WTC11 (cell line): ENCODE measurements at regions not wholly inside any gene's neighbourhood (a gene's known extent, or its start where the extent isn't known, plus 50 kb on each side); places are given as distances from the start of the nearest gene placed in this dataset.
"Not testable (repeated sequence)": the region's sequence is repeated elsewhere in the genome, so short reads cannot be mapped to it uniquely, and the experiment has no call there.

ENCODE experiments used
- ATAC-seq: fragments of 200-7000 bp; cut with Tn5 transposase; 2 replicates; pipeline ENCODE4 v1.10.0; 2021; ENCODE audit warnings: mild to moderate bottlenecking, moderate library complexity
- CTCF ChIA-PET: fragments of 300-600 bp; sonication (Branson Sonifier 250); formaldehyde crosslinking; loops from one replicate; lab custom pipeline; 2021; ENCODE audit warnings: antibody characterized with exemption; lab: Charles Lee
- POLR2A ChIA-PET: fragments of 350-600 bp; sonication (Branson Sonifier 250); formaldehyde crosslinking; loops from one replicate; lab custom pipeline; 2021; ENCODE audit warnings: antibody characterized with exemption; lab: Charles Lee
- DNase-seq: peaks from one replicate; pipeline ENCODE4 v3.0.0; 2021; ENCODE audit warnings: low spot score
- H3K27ac Mint-ChIP-seq: 2 replicates; pipeline ENCODE4 v1.8.0; 2021; ENCODE audit warnings: mixed read lengths
- H3K27me3 Mint-ChIP-seq: 2 replicates; pipeline ENCODE4 v1.8.0; 2021; ENCODE audit warnings: low read depth, mild to moderate bottlenecking, moderate library complexity, mixed read lengths
- H3K36me3 Mint-ChIP-seq: 2 replicates; pipeline ENCODE4 v1.8.0; 2021; ENCODE audit warnings: mixed read lengths
- H3K4me1 Mint-ChIP-seq: 2 replicates; pipeline ENCODE4 v1.8.0; 2022; ENCODE audit warnings: mixed read lengths
- H3K4me3 Mint-ChIP-seq: 2 replicates; pipeline ENCODE4 v1.8.0; 2021; ENCODE audit warnings: mild to moderate bottlenecking, moderate library complexity, mixed read lengths
- H3K9me3 Mint-ChIP-seq: 2 replicates; pipeline ENCODE4 v1.8.0; 2021; ENCODE audit warnings: mixed read lengths
- AFF4 ChIP-seq: sonication (generic); formaldehyde crosslinking; IDR thresholded peaks from 2 replicates; pipeline ENCODE4 v1.8.1; 2023; ENCODE audit warnings: mild to moderate bottlenecking, missing genetic modification reagents, borderline replicate concordance
- E2F4 ChIP-seq: sonication (generic); formaldehyde crosslinking; IDR thresholded peaks from 2 replicates; pipeline ENCODE4 v1.8.1; 2022; ENCODE audit warnings: low read depth, mild to moderate bottlenecking, moderate library complexity, missing genetic modification reagents, borderline replicate concordance
- E2F5 ChIP-seq: sonication (generic); formaldehyde crosslinking; IDR thresholded peaks from 2 replicates; pipeline ENCODE4 v1.8.1; 2022; ENCODE audit warnings: mild to moderate bottlenecking, moderate library complexity, missing genetic modification reagents
- HMGA2 ChIP-seq: fragments of 250-450 bp; sonication (Bioruptor Pico); IDR thresholded peaks from 2 replicates; pipeline ENCODE4 v1.4.0; 2021; ENCODE audit warnings: mild to moderate bottlenecking, moderate library complexity
- IRF1 ChIP-seq: sonication (generic); formaldehyde crosslinking; IDR thresholded peaks from 2 replicates; pipeline ENCODE4 v1.8.0; 2023; ENCODE audit warnings: missing genetic modification reagents
- JAZF1 ChIP-seq: fragments of 250-450 bp; sonication (Bioruptor Pico); IDR thresholded peaks from 2 replicates; pipeline ENCODE4 v1.9.0; 2021; ENCODE audit warnings: moderate library complexity, mild to moderate bottlenecking, inconsistent platforms
- JUN ChIP-seq: sonication (generic); formaldehyde crosslinking; IDR thresholded peaks from 2 replicates; pipeline ENCODE4 v1.8.0; 2023; ENCODE audit warnings: mild to moderate bottlenecking, missing genetic modification reagents
- MYBL2 ChIP-seq: sonication (generic); formaldehyde crosslinking; IDR thresholded peaks from 2 replicates; pipeline ENCODE4 v1.8.1; 2023; ENCODE audit warnings: mild to moderate bottlenecking, moderate library complexity, missing genetic modification reagents
- OVOL2 ChIP-seq: fragments of 250-450 bp; sonication (Bioruptor Pico); IDR thresholded peaks from 2 replicates; pipeline ENCODE4 v1.9.0; 2021; ENCODE audit warnings: mild to moderate bottlenecking, borderline replicate concordance
- SP1 ChIP-seq: sonication (generic); formaldehyde crosslinking; conservative IDR thresholded peaks from 2 replicates; pipeline ENCODE4 v1.8.1; 2022; ENCODE audit warnings: missing genetic modification reagents
- ZNF219 ChIP-seq: sonication (generic); formaldehyde crosslinking; IDR thresholded peaks from 2 replicates; pipeline ENCODE4 v1.8.0; 2023; ENCODE audit warnings: missing genetic modification reagents, mild to moderate bottlenecking, borderline replicate concordance
- ZNF281 ChIP-seq: sonication (generic); formaldehyde crosslinking; IDR thresholded peaks from 2 replicates; pipeline ENCODE4 v1.8.0; 2023; ENCODE audit warnings: mild to moderate bottlenecking, missing genetic modification reagents
- ZNF317 ChIP-seq: sonication (generic); formaldehyde crosslinking; IDR thresholded peaks from 2 replicates; pipeline ENCODE4 v1.8.1; 2023; ENCODE audit warnings: low read depth, mild to moderate bottlenecking, moderate library complexity, missing genetic modification reagents, borderline replicate concordance

- H3K4me3 Mint-ChIP-seq, H3K27ac Mint-ChIP-seq, CTCF ChIA-PET, H3K4me1 Mint-ChIP-seq, POLR2A ChIA-PET, DNase-seq, H3K27me3 Mint-ChIP-seq, ATAC-seq: not testable (repeated sequence)
- H3K36me3 Mint-ChIP-seq: peaks cover 53% of the 10 kb centered on the region
- H3K9me3 Mint-ChIP-seq: peaks cover 68% of the 10 kb centered on the region
Measured at GRCh38 chr7:57524197-57524596, 74.2 kb downstream of the ZNF716 start.

GRCh38 chr7:57529931-57530330 lies 80.0 kb downstream of the ZNF716 start:
- TF ChIP-seq ZNF219 (CRISPR knock-in tag) (no peak), AFF4 (CRISPR knock-in tag) (no peak), ZNF317 (no peak), SP1 (CRISPR knock-in tag) (no peak), E2F5 (no peak), JUN (CRISPR knock-in tag) (no peak), HMGA2 (CRISPR knock-in tag) (no peak), OVOL2 (CRISPR knock-in tag) (no peak), JAZF1 (CRISPR knock-in tag) (no peak), MYBL2 (no peak), IRF1 (CRISPR knock-in tag) (no peak), E2F4 (CRISPR knock-in tag) (no peak), ZNF281 (CRISPR knock-in tag) (no peak)
- ChIA-PET CTCF (no interaction called here), POLR2A (no interaction called here)
- DNase-seq (no peak), ATAC-seq (no peak)
- H3K4me1 Mint-ChIP-seq: no peaks in the 10 kb centered on the region
- H3K27me3 Mint-ChIP-seq: peaks cover 5% of the 10 kb centered on the region; the same call in 1 of the 2 replicates
- H3K4me3 Mint-ChIP-seq: no peak overlapping the region
- H3K9me3 Mint-ChIP-seq: peaks cover 67% of the 10 kb centered on the region
- peaks cover 52% of the 10 kb centered on the region for H3K36me3 Mint-ChIP-seq
- H3K27ac Mint-ChIP-seq: no peak overlapping the region

- H3K4me3 Mint-ChIP-seq, CTCF ChIA-PET, DNase-seq, H3K27me3 Mint-ChIP-seq, H3K4me1 Mint-ChIP-seq, POLR2A ChIA-PET, ATAC-seq, H3K27ac Mint-ChIP-seq: not testable (repeated sequence)
- Mint-ChIP-seq H3K9me3 (peaks cover 60% of the 10 kb centered on the region), H3K36me3 (peaks cover 43% of the 10 kb centered on the region)
Measured at GRCh38 chr7:57540634-57541033, 90.7 kb downstream of the ZNF716 start.

- H3K4me3 Mint-ChIP-seq, H3K4me1 Mint-ChIP-seq, CTCF ChIA-PET, H3K27ac Mint-ChIP-seq, DNase-seq, ATAC-seq, POLR2A ChIA-PET, H3K27me3 Mint-ChIP-seq: not testable (repeated sequence)
- Mint-ChIP-seq H3K36me3 (peaks cover 38% of the 10 kb centered on the region), H3K9me3 (peaks cover 51% of the 10 kb centered on the region)
Measured at GRCh38 chr7:57542331-57542730, 92.4 kb downstream of the ZNF716 start.

- POLR2A ChIA-PET, H3K27me3 Mint-ChIP-seq, H3K4me3 Mint-ChIP-seq, ATAC-seq, H3K27ac Mint-ChIP-seq, DNase-seq, CTCF ChIA-PET, H3K4me1 Mint-ChIP-seq: not testable (repeated sequence)
- Mint-ChIP-seq H3K36me3 (peaks cover 52% of the 10 kb centered on the region), H3K9me3 (peaks cover 72% of the 10 kb centered on the region)
Measured at GRCh38 chr7:57547351-57547750, 97.4 kb downstream of the ZNF716 start.

GRCh38 chr7:57549961-57550360 lies 100.0 kb downstream of the ZNF716 start:
- H3K4me3 Mint-ChIP-seq, H3K27ac Mint-ChIP-seq: not testable (repeated sequence)
- H3K36me3 Mint-ChIP-seq: peaks cover 47% of the 10 kb centered on the region

More at GRCh38 chr7:57549961-57550360, 100.0 kb downstream of the ZNF716 start:
- ATAC-seq, POLR2A ChIA-PET, DNase-seq, H3K27me3 Mint-ChIP-seq, CTCF ChIA-PET, H3K4me1 Mint-ChIP-seq: not testable (repeated sequence)
- peaks cover 73% of the 10 kb centered on the region for H3K9me3 Mint-ChIP-seq
